HepG2 (cell line): ENCODE measurements at regions not wholly inside any gene's neighbourhood (a gene's known extent, or its start where the extent isn't known, plus 50 kb on each side); places are given as distances from the start of the nearest gene placed in this dataset.
A peak's percentile ranks its signal among the peaks of the same experiment; 100 is the strongest.

ENCODE experiments used
- FOXA3 ChIP-seq: IDR thresholded peaks from 2 replicates; pipeline ENCODE4 v1.6.1; 2016; ENCODE audit warnings: missing genetic modification reagents, missing compliant biosample characterization
- MEF2D ChIP-seq: sonication (generic); formaldehyde crosslinking; IDR thresholded peaks from 2 replicates; pipeline ENCODE4 v1.5.1; 2020; ENCODE audit warnings: mild to moderate bottlenecking, missing genetic modification reagents
- PRMT3 ChIP-seq: sonication (generic); formaldehyde crosslinking; IDR thresholded peaks from 2 replicates; pipeline ENCODE4 v1.8.1; 2022; ENCODE audit warnings: low read depth, mild to moderate bottlenecking, moderate library complexity, missing genetic modification reagents, borderline replicate concordance
- ZFP36 ChIP-seq: fragments of 150-350 bp; IDR thresholded peaks from 2 replicates; pipeline ENCODE4 v1.6.1; 2018; ENCODE audit warnings: borderline replicate concordance, low read length, low read depth; ENCODE audit not compliant: partially characterized antibody
- ZNF205 ChIP-seq: IDR thresholded peaks from 2 replicates; pipeline ENCODE4 v1.6.1; 2018; ENCODE audit warnings: missing biosample characterization, missing genetic modification reagents
- ZNF629 ChIP-seq: sonication (generic); formaldehyde crosslinking; conservative IDR thresholded peaks from 2 replicates; pipeline ENCODE4 v1.5.0; 2020; ENCODE audit warnings: missing genetic modification reagents
- ZNF777 ChIP-seq: sonication (generic); formaldehyde crosslinking; IDR thresholded peaks from 2 replicates; pipeline ENCODE4 v1.4.0; 2020; ENCODE audit warnings: missing genetic modification reagents
- TF ChIP-seq, protein P1 (sequence below): IDR thresholded peaks from 2 replicates; pipeline ENCODE4 v1.6.1; 2016; ENCODE audit warnings: mild to moderate bottlenecking
- TF ChIP-seq, protein P2 (sequence below): sonication (generic); formaldehyde crosslinking; IDR thresholded peaks from 2 replicates; pipeline ENCODE4 v1.4.0; 2020; ENCODE audit warnings: missing genetic modification reagents
- TF ChIP-seq, protein P3 (sequence below): sonication (generic); formaldehyde crosslinking; IDR thresholded peaks from 2 replicates; pipeline ENCODE4 v1.4.0; 2020; ENCODE audit warnings: missing genetic modification reagents
- TF ChIP-seq, protein P4 (sequence below): sonication (generic); formaldehyde crosslinking; IDR thresholded peaks from 2 replicates; pipeline ENCODE4 v1.4.0; 2020; ENCODE audit warnings: missing genetic modification reagents, borderline replicate concordance

DNA sequence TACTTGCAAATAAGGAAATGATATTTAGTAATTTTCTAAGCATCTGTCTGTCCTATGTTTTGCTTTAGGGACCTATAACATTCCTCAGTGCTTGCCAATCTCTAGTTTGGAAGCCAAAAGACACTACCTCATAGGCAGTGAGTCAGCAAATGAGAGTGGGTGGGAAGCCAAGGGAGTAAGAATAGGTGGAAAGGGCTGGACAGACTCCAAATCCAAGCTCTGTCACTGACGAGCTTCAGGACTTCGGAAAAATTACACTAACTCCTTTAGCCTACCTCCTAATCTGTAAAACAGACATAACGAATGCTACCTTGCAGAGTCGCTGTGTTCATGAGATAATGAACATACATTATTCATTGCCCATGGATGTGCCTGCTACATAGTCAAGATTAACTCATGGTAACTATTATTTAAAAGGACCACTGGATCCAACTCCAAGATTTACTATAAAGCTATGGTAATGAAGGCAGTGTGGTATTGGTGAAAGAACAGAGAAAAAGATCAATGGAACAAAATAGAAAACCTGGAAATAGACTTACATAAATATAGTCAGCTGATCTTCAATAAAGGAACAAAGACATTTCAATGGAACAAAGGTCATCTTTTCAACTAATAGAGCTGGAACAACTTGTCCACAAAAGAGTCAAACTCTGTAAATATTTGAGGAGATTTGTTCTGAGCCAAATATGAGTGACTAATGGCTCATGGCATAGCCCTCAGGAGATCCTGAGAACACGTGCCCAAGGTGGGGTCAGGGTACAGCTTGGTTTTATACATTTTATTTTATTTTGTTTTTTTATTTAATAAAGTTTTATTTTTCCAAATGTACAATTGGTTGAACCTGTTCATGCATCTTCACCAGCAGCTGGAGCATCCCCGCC, 64.1 kb downstream of the FAM50B start (continued):
- TF ChIP-seq, protein P1, sequence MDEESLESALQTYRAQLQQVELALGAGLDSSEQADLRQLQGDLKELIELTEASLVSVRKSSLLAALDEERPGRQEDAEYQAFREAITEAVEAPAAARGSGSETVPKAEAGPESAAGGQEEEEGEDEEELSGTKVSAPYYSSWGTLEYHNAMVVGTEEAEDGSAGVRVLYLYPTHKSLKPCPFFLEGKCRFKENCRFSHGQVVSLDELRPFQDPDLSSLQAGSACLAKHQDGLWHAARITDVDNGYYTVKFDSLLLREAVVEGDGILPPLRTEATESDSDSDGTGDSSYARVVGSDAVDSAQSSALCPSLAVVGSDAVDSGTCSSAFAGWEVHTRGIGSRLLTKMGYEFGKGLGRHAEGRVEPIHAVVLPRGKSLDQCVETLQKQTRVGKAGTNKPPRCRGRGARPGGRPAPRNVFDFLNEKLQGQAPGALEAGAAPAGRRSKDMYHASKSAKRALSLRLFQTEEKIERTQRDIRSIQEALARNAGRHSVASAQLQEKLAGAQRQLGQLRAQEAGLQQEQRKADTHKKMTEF (CRISPR knock-in tag) = peak; percentile 96
- TF ChIP-seq, protein P2, sequence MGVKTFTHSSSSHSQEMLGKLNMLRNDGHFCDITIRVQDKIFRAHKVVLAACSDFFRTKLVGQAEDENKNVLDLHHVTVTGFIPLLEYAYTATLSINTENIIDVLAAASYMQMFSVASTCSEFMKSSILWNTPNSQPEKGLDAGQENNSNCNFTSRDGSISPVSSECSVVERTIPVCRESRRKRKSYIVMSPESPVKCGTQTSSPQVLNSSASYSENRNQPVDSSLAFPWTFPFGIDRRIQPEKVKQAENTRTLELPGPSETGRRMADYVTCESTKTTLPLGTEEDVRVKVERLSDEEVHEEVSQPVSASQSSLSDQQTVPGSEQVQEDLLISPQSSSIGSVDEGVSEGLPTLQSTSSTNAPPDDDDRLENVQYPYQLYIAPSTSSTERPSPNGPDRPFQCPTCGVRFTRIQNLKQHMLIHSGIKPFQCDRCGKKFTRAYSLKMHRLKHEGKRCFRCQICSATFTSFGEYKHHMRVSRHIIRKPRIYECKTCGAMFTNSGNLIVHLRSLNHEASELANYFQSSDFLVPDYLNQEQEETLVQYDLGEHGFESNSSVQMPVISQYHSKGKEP = no peak
- TF ChIP-seq ZFP36 = no peak
- TF ChIP-seq MEF2D = peak; percentile 65; the same call in 1 of the 2 replicates
- peak; percentile 95 for TF ChIP-seq FOXA3 (CRISPR knock-in tag)
- TF ChIP-seq ZNF629 (CRISPR knock-in tag) = no peak
- TF ChIP-seq, protein P3, sequence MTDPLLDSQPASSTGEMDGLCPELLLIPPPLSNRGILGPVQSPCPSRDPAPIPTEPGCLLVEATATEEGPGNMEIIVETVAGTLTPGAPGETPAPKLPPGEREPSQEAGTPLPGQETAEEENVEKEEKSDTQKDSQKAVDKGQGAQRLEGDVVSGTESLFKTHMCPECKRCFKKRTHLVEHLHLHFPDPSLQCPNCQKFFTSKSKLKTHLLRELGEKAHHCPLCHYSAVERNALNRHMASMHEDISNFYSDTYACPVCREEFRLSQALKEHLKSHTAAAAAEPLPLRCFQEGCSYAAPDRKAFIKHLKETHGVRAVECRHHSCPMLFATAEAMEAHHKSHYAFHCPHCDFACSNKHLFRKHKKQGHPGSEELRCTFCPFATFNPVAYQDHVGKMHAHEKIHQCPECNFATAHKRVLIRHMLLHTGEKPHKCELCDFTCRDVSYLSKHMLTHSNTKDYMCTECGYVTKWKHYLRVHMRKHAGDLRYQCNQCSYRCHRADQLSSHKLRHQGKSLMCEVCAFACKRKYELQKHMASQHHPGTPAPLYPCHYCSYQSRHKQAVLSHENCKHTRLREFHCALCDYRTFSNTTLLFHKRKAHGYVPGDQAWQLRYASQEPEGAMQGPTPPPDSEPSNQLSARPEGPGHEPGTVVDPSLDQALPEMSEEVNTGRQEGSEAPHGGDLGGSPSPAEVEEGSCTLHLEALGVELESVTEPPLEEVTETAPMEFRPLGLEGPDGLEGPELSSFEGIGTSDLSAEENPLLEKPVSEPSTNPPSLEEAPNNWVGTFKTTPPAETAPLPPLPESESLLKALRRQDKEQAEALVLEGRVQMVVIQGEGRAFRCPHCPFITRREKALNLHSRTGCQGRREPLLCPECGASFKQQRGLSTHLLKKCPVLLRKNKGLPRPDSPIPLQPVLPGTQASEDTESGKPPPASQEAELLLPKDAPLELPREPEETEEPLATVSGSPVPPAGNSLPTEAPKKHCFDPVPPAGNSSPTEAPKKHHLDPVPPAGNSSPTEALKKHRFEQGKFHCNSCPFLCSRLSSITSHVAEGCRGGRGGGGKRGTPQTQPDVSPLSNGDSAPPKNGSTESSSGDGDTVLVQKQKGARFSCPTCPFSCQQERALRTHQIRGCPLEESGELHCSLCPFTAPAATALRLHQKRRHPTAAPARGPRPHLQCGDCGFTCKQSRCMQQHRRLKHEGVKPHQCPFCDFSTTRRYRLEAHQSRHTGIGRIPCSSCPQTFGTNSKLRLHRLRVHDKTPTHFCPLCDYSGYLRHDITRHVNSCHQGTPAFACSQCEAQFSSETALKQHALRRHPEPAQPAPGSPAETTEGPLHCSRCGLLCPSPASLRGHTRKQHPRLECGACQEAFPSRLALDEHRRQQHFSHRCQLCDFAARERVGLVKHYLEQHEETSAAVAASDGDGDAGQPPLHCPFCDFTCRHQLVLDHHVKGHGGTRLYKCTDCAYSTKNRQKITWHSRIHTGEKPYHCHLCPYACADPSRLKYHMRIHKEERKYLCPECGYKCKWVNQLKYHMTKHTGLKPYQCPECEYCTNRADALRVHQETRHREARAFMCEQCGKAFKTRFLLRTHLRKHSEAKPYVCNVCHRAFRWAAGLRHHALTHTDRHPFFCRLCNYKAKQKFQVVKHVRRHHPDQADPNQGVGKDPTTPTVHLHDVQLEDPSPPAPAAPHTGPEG (CRISPR knock-in tag) = no peak
- TF ChIP-seq PRMT3 = no peak
- TF ChIP-seq, protein P4, sequence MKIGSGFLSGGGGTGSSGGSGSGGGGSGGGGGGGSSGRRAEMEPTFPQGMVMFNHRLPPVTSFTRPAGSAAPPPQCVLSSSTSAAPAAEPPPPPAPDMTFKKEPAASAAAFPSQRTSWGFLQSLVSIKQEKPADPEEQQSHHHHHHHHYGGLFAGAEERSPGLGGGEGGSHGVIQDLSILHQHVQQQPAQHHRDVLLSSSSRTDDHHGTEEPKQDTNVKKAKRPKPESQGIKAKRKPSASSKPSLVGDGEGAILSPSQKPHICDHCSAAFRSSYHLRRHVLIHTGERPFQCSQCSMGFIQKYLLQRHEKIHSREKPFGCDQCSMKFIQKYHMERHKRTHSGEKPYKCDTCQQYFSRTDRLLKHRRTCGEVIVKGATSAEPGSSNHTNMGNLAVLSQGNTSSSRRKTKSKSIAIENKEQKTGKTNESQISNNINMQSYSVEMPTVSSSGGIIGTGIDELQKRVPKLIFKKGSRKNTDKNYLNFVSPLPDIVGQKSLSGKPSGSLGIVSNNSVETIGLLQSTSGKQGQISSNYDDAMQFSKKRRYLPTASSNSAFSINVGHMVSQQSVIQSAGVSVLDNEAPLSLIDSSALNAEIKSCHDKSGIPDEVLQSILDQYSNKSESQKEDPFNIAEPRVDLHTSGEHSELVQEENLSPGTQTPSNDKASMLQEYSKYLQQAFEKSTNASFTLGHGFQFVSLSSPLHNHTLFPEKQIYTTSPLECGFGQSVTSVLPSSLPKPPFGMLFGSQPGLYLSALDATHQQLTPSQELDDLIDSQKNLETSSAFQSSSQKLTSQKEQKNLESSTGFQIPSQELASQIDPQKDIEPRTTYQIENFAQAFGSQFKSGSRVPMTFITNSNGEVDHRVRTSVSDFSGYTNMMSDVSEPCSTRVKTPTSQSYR (CRISPR knock-in tag) = no peak
- TF ChIP-seq ZNF205 (CRISPR knock-in tag) = peak; percentile 38
- no peak for TF ChIP-seq ZNF777 (CRISPR knock-in tag)
